Inflammatory macrophage treated with lipopolysaccharide for 1 hour (primary cell): ENCODE measurements at regions not wholly inside any gene's neighbourhood (a gene's known extent, or its start where the extent isn't known, plus 50 kb on each side); places are given as distances from the start of the nearest gene placed in this dataset.
"Not testable (repeated sequence)": the region's sequence is repeated elsewhere in the genome, so short reads cannot be mapped to it uniquely, and the experiment has no call there.

Experiments used
- DNase-seq, 2 donors: peaks; one replicate each; pipeline ENCODE4 v3.0.0-alpha.2; 2020 to 2022

GRCh38 chr17:71180801-71181385, 939.9 kb upstream of the SOX9 start:
- DNase-seq, result no peak

- no peak for DNase-seq
These were observed 937.7 kb upstream of the SOX9 start for GRCh38 chr17:71183066-71183660.

- no peak for DNase-seq
These were observed 936.1 kb upstream of the SOX9 start for GRCh38 chr17:71184716-71185115.

GRCh38 chr17:71187145-71187878, 933.5 kb upstream of the SOX9 start:
- DNase-seq, result no peak

- no peak for DNase-seq
These were observed 931.9 kb upstream of the SOX9 start for GRCh38 chr17:71188811-71189492.

GRCh38 chr17:71189493-71189831, 931.4 kb upstream of the SOX9 start:
- DNase-seq, result no peak

GRCh38 chr17:71192039-71192555, 928.7 kb upstream of the SOX9 start:
- no peak for DNase-seq

GRCh38 chr17:71192848-71193247, 928.0 kb upstream of the SOX9 start:
- DNase-seq, result no peak

GRCh38 chr17:71200597-71200996, 920.2 kb upstream of the SOX9 start:
- DNase-seq, result no peak

- DNase-seq, result no peak
These were observed 919.2 kb upstream of the SOX9 start for GRCh38 chr17:71201639-71202038.

- DNase-seq, result no peak
These were observed 918.4 kb upstream of the SOX9 start for GRCh38 chr17:71202449-71202848.

- no peak for DNase-seq
These were observed 916.9 kb upstream of the SOX9 start for GRCh38 chr17:71203953-71204352.

GRCh38 chr17:71205951-71206350, 914.9 kb upstream of the SOX9 start:
- DNase-seq, result not testable (repeated sequence)

- no peak for DNase-seq
These were observed 912.6 kb upstream of the SOX9 start for GRCh38 chr17:71208111-71208704.

- no peak for DNase-seq
These were observed 906.9 kb upstream of the SOX9 start for GRCh38 chr17:71213936-71214335.

GRCh38 chr17:71217769-71218168, 903.1 kb upstream of the SOX9 start:
- no peak for DNase-seq

- DNase-seq, result no peak
These were observed 895.8 kb upstream of the SOX9 start for GRCh38 chr17:71224824-71225575.

GRCh38 chr17:71227841-71228240, 893.0 kb upstream of the SOX9 start:
- DNase-seq, result no peak

- DNase-seq, result no peak
These were observed 891.8 kb upstream of the SOX9 start for GRCh38 chr17:71229070-71229469.

- no peak for DNase-seq
These were observed 887.8 kb upstream of the SOX9 start for GRCh38 chr17:71232801-71233559.

- no peak for DNase-seq
These were observed 886.5 kb upstream of the SOX9 start for GRCh38 chr17:71234349-71234748.
